GM15510 (cell line): ENCODE measurements at regions not wholly inside any gene's neighbourhood (a gene's known extent, or its start where the extent isn't known, plus 50 kb on each side); places are given as distances from the start of the nearest gene placed in this dataset.

Experiments used
- POLR2A ChIP-seq: IDR thresholded peaks from 3 replicates; pipeline ENCODE4 v1.6.1; 2011; ENCODE audit warnings: borderline replicate concordance; ENCODE audit not compliant: insufficient read length; ENCODE audit errors: extremely low read depth

DNA sequence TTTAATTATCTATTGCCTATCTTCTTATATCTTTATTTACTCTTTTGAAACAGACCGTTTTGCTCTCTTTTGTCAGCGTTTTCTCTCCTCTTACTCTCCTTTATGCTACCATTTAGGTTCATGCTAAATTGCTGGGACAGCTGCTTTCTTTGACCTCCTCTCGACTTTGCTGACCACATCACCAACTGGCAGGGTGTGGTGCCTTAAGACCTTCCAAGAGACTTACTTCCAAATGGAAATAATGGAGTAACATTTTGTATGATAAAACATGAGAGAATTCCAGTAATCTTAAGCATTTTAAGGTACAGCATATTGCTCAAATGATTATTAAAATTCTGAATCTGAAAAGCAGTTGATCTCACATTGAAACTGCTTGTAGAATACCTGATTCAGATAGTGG, 71.5 kb upstream of the MEF2C start:
- no peak for TF ChIP-seq POLR2A

DNA sequence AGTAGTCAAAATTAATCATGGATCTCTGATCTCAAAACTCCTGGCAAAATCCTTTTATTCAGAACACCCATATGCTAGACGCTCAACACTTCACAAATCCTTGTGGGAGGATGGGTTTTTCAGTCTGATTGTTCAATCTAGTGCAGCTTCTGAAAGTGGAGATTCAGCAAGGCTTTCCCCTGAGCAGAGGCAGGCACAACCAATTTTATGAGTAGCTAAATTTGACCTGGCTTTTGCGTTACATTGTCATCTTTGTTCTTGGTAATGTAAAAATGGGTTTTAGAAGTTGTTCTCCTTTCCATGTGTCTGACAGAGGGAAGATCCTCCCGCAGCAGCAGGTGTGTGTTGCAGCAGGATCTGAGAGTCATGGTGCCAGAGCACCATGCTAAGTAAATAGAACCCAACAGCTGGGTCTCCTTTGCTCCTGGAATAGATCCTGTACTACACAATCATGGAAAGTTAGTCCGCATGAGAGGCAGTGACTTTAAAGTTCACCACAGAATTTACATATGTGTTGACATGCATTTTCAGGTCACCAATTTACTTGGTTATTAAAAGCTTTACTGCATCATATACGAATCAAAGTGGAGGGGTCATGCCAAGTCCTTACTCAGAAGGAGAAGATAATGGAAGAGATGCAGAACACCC, 70.1 kb upstream of the MEF2C start:
- TF ChIP-seq POLR2A, result no peak

DNA sequence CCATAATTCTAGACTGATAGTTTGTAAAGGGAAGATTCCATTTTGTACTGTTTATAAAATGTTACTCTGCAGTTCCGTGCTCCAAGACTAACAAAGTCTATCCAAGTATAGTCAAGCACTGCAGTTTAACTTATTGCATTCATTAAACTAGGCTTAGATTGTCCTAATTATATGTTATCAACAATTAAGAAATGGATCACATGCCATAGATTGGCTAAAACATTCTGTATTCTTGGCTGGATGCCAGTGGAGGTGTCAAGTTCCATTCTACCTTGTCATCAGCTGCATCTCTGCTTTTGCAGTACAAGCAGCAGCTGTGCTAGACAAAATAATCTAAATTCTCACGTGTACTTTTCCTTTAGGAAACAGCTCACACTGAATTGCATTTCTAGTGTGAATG, 69.4 kb upstream of the MEF2C start:
- TF ChIP-seq POLR2A, result no peak

DNA sequence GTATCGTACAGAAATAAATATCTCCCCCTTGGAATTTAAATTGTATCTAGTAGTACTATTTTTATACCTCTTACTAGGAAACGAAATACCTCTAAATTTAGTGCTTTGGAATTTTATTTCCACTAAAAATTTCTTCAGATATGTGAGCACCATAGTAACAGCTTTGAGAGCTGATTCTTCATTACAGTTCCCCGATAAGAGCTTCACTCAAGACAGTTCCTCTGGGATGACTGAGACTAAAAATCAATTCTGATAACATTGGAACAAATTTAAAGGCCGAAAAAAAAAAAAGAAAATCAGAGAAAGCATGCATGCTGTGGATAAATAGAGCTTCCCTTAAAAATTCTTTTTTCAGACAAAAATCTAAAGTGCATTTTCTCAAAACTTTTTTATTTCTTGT, 68.5 kb upstream of the MEF2C start:
- no peak for TF ChIP-seq POLR2A

DNA sequence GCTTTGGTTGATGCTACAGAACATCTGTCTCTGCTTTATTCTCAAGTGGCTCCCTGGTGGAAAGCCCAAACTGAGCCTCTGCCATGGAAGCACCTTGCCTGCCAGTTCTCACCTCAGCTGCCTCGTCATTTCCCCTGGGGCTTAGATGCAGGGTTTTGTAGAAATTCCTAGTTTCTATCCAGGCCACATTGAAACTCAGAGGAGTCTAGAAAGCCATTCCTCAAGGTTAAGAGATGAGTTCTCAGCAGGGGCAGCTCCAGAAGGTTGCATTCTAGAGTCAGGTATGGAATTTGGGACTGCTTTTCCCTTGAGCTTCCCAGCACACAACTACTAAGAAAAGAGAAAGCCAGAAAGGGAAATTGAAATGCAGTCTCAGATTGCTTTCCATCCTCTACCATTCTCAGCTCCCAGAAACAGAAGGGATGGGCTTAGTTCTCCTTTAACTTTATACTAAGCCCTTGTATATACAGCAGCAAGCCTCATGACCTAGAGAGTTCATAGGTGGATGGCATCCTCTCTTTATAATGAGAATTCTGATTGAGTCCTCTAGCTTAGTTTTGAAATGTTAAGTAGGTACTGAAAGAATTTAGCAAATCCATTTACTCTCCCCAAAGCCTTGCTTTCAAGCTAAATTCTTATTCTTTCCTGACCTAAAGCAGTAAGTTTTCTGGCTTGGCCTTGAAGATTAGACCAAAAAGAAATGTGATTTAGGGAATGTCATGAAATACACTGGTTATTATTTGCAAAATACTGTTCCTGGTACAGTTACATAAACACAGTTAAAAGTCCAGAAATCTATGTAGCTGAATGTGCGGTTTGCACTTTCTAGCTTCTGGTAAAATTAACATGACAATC, 66.0 kb upstream of the MEF2C start:
- TF ChIP-seq POLR2A, result no peak

GRCh38 chr5:88944751-88945531, 62.0 kb upstream of the MEF2C start:
- no peak for TF ChIP-seq POLR2A

DNA sequence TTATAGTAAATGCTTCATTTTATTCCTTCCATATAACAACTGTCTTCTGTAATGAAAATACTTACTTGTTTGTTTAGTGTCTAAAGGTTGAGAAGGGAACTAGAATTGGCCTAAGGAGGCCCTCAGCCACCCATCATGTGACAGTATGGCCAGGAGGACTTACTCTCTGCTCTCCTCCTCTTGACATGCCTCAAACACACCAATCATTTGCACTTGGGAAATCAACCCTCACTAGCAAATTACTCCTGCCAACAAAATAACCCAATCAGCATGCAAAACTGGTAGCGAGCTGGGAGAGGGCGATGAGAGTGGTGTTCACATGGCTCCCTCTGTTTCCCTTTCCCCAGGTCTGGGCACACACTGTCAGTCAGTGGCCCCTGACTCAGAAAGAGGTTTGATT, 58.6 kb upstream of the MEF2C start:
- TF ChIP-seq POLR2A, result no peak

DNA sequence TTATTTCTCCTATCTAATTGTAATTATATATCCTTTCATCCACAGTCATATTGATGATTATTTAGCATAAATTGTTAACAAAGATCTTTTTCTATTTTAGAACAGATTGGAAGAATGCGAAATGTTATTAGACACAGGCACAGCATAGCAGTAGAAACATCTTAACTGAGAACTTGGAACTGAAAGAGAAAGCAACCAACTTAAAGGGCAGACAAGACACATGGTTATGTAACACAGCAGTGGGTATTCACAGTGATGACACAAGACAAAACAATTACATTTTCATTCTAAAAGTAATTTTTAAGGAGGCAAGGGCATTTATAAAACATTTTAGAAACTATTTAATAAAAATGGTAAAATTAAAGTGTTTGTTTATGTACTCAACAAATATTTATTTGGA, 57.7 kb upstream of the MEF2C start:
- no peak for TF ChIP-seq POLR2A

DNA sequence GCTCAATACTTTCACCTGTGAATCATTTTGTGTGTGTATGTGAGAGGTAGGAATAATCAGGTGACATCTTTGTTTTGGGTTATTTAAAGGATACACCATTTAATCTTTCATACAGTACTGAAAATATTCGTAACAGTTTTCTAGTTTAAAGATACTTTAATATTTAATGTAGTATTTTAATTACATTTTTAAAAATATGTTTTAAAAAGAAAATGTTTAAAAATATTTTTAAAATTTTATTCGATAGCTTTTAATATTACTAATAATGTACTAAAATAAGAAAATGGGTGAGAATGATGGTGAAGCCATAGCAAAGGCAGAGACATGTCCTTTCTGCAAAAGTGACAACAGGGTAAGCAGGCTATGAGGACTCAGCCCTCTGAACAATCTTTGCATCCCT, 56.3 kb upstream of the MEF2C start:
- TF ChIP-seq POLR2A, result no peak

DNA sequence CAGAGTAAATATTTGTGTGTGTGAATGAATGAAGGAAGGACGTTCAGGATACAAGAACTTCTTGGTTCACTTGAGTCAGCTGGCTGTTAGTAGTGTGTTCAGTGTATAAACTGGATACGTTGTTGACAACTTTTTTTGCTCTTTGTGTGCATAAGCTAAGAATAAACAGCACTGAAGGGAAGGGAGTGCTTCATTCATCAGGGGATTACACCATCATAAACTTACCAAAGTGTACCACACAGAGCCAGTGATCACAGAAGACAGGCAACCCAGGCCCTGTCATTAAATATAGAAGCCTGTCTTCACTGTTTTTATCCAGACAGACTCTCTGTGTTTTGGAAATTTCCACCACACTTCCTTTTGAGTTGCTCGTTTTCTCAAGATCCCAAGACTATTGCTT, 55.5 kb upstream of the MEF2C start:
- TF ChIP-seq POLR2A, result no peak

GRCh38 chr5:88937406-88937805, 54.4 kb upstream of the MEF2C start:
- no peak for TF ChIP-seq POLR2A

DNA sequence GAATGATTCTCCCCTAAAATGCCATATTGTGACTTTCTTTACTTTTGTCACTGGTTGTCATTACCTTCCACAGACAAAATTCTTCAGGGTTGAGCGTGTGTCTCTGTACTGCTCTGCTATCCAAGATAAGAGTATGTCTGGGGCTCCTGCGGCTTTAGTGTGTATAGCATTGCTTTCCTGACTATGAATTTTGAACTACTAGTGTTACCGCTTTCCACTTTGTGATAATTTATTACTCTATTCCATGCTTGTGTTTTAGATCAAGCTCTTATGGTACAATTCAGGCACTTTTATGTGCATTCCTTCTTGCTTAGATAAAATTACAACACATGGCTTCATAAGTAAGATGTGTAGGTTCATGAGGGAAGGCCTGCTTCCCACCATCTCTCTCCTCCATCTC, 51.5 kb upstream of the MEF2C start:
- no peak for TF ChIP-seq POLR2A
